GM12891 (cell line): ENCODE measurements at regions not wholly inside any gene's neighbourhood (a gene's known extent, or its start where the extent isn't known, plus 50 kb on each side); places are given as distances from the start of the nearest gene placed in this dataset.

Experiments used
- DNase-seq: peaks from one replicate; pipeline ENCODE4 v3.0.0; 2011; ENCODE audit warnings: low spot score; ENCODE audit not compliant: insufficient read length
- FAIRE-seq: peaks from 2 replicates; lab custom pipeline; 2011; peaks lifted over from hg19 to GRCh38; lab: Jason Lieb, UNC
- PAX5 ChIP-seq: IDR thresholded peaks from 2 replicates; pipeline ENCODE4 v1.6.1; 2011; ENCODE audit warnings: low read length, moderate library complexity, mild to moderate bottlenecking; ENCODE audit not compliant: insufficient read depth, severe bottlenecking
- POLR2A ChIP-seq: IDR thresholded peaks from 2 replicates; pipeline ENCODE4 v1.6.1; 2011; ENCODE audit warnings: low read depth, low read length, control low read depth
- POLR2AphosphoS5 ChIP-seq: IDR thresholded peaks from 2 replicates; pipeline ENCODE4 v1.6.1; 2011; ENCODE audit warnings: low read depth, low read length, control low read depth
- POU2F2 ChIP-seq: IDR thresholded peaks from 2 replicates; pipeline ENCODE4 v1.6.1; 2011; ENCODE audit warnings: low read depth, mild to moderate bottlenecking, control low read depth, low read length, moderate library complexity
- SPI1 ChIP-seq: IDR thresholded peaks from 2 replicates; pipeline ENCODE4 v1.6.1; 2011; ENCODE audit warnings: low read depth, low read length, control low read depth
- TAF1 ChIP-seq: IDR thresholded peaks from 2 replicates; pipeline ENCODE4 v1.6.1; 2011; ENCODE audit warnings: low read depth, low read length, control low read depth

GRCh38 chr13:40236566-40237168, 429.8 kb downstream of the FOXO1 start:
- FAIRE-seq (no peak), DNase-seq (no peak)
- TF ChIP-seq TAF1 (no peak), PAX5 (no peak), POLR2AphosphoS5 (no peak), POLR2A (no peak), POU2F2 (no peak), SPI1 (no peak)

DNA sequence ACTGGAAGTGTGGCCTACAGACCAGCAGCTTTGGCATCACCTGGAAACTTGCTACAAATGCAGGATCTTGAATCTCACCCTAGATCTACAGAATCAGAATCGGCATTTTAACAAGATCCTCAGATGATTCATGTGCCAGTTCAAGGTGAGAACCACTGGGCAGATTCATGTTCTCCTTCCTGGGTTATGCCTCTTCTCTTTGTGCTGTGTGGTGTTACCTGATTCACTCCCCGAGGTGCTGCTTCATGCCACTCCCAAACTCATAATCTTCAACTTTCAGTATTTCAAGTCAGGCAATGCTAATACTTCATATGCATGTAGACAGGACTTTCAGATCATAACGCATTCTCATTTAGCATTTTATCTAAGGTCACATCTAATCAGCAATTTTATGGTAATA, 427.7 kb downstream of the FOXO1 start:
- TF ChIP-seq POLR2AphosphoS5 (no peak), SPI1 (no peak), POLR2A (no peak), PAX5 (no peak), TAF1 (no peak), POU2F2 (no peak)
- no peak for FAIRE-seq
- DNase-seq, result no peak

- no peak for TF ChIP-seq POU2F2
- TF ChIP-seq POLR2A, result no peak
- TF ChIP-seq SPI1, result no peak
- TF ChIP-seq TAF1, result no peak
- no peak for TF ChIP-seq POLR2AphosphoS5
- TF ChIP-seq PAX5, result no peak
- no peak for FAIRE-seq
- DNase-seq, result no peak
Observed at GRCh38 chr13:40240293-40240692, 426.1 kb downstream of the FOXO1 start.

- DNase-seq, result no peak
- TF ChIP-seq POLR2AphosphoS5 (no peak), SPI1 (no peak), POU2F2 (no peak), POLR2A (no peak), PAX5 (no peak), TAF1 (no peak)
- FAIRE-seq, result no peak
Observed at GRCh38 chr13:40241125-40241798, 425.2 kb downstream of the FOXO1 start.

GRCh38 chr13:40243047-40243446, 423.4 kb downstream of the FOXO1 start:
- TF ChIP-seq SPI1 (no peak), POLR2AphosphoS5 (no peak), POLR2A (no peak), PAX5 (no peak), POU2F2 (no peak), TAF1 (no peak)
- DNase-seq, result no peak
- no peak for FAIRE-seq

DNA sequence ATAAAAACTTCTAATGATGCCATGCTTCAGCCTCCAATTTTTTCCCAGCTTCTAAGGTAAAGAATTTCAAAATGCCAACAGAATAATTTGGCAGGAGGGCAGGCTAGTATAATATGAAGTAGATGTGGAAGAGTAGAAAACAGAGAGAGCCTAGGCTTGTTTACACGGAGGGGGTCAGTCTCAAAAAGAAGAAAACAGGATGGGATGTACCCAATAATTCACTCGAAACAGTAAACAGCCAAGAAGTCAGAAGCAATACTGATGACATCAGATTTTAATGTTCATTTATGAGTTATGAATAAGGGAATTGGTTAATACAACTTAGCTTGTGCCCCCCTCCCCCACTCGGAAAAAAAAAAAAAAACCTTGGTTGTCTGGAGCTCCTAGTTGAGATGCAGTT, 422.5 kb downstream of the FOXO1 start:
- FAIRE-seq (no peak), DNase-seq (no peak)
- TF ChIP-seq POLR2A (no peak), TAF1 (no peak), SPI1 (no peak), POLR2AphosphoS5 (no peak), PAX5 (no peak), POU2F2 (no peak)

GRCh38 chr13:40245567-40245966, 420.9 kb downstream of the FOXO1 start:
- no peak for FAIRE-seq
- TF ChIP-seq PAX5 (no peak), POU2F2 (no peak), SPI1 (no peak)
- no peak for DNase-seq

- FAIRE-seq, result no peak
Observed at GRCh38 chr13:40247845-40248244, 418.6 kb downstream of the FOXO1 start.

DNA sequence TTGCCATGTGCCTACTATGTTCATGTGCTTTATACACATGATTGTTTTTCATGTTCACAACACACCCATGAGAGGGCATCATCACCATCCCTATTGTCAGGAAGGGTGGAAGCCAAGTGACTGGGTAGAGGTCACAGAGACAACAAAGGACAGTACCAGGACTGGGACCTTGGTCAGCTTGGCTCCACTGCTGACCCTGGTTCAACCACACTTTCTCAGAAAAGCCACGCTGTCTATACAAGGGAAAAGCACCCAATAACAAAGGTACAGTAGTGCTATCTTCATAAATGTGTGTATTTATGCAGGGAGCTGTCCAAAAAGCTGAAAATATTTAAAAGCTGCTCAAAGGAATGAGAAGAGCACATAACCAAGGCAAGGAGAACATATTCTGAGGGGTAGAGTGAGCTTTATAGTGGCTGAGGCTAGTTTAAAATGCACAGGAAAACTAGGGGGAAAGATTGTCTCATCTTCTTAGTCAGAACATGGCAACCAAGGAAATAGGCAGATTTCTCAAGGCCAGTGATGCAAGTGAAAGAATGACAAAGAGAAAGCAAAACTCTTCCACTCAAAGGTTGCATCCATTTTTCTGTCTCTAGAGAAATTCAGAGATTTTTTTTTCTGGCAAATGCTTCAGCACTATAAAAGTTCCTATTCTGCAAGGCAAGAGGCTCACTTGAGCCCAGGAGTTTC, 415.0 kb downstream of the FOXO1 start:
- TF ChIP-seq POU2F2, result no peak
- no peak for TF ChIP-seq SPI1
- no peak for TF ChIP-seq TAF1
- no peak for TF ChIP-seq PAX5
- TF ChIP-seq POLR2AphosphoS5, result no peak
- no peak for TF ChIP-seq POLR2A
- DNase-seq (no peak), FAIRE-seq (no peak)

More at GRCh38 chr13:40247845-40248244, 418.6 kb downstream of the FOXO1 start:
- no peak for DNase-seq
- TF ChIP-seq SPI1 (peak; percentile 28; the same call in 1 of the 2 replicates), TAF1 (no peak)

DNA sequence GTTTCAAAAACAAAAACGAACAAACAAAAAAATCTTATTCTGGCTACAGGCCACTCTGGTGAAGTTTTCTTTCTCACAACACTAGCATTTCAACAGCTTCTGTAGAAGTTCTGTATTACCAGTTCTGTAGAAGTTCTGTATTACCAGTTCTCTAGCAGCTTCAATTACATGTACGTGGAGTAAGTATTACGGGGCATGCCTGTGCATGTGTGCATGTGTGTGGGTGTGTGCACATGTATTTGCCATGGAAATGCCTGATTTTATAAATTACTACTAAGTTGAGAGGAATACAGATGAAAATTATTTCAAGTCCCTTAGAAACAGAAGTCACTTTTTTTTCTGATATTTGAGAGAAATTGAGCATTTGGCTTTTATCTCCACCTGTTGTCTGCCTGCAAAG, 414.2 kb downstream of the FOXO1 start:
- no peak for TF ChIP-seq POU2F2
- TF ChIP-seq SPI1, result no peak
- TF ChIP-seq PAX5, result no peak
- no peak for TF ChIP-seq POLR2A
- TF ChIP-seq POLR2AphosphoS5, result no peak
- no peak for TF ChIP-seq TAF1
- FAIRE-seq (no peak), DNase-seq (no peak)
